GM08714 (cell line): ENCODE measurements at regions not wholly inside any gene's neighbourhood (a gene's known extent, or its start where the extent isn't known, plus 50 kb on each side); places are given as distances from the start of the nearest gene placed in this dataset.

Source experiments
- H3K4me3 ChIP-seq: fragments of 200-500 bp; sonication (Bioruptor generic); 2 replicates; pipeline ENCODE4 v1.5.1; 2014; ENCODE audit warnings: mild to moderate bottlenecking, low read length, inconsistent platforms
- ZNF274 ChIP-seq: IDR thresholded peaks from 2 replicates; pipeline ENCODE4 v1.6.1; 2012; ENCODE audit warnings: mild to moderate bottlenecking, low read depth, low read length

DNA sequence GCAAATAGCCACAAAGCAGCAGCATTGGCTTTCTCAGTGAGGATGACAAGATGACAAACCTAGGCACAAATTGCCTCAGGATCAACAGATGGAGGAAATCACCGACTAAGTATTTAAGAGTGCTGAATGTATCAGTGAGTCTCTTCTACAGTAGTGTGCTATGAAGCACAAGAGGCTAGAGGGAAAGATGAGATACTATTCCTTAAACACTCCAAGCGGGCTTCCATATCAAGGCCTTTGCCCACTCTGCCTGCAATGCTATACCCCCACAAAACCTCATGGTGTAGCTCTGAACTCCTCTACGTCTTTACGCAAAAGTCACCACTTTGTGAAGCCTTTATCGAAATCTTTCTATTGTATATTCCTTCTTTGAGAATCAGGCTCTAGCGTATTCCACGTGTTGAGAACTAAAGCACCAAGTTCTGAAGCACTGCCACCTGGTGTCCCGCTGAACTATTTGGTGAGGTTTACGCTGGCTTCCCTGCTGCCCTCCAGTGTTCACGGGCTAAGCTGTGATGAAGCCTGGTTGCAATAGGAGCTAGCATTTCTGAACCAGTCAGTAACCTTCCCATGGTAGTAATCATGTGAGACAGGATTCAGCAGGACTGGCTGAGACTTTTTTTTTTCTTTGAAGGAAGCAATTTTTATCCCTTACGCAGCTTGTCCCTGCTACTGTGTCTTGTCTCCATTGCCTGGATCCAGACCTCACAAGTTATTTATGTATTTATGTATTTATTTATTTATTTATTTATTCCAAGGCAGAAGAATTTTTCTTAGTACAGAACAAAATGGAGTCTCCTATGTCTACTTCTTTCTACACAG, 426.5 kb upstream of the OR4E1 start:
- no peak overlapping the region for H3K4me3 ChIP-seq
- TF ChIP-seq ZNF274: no peak

DNA sequence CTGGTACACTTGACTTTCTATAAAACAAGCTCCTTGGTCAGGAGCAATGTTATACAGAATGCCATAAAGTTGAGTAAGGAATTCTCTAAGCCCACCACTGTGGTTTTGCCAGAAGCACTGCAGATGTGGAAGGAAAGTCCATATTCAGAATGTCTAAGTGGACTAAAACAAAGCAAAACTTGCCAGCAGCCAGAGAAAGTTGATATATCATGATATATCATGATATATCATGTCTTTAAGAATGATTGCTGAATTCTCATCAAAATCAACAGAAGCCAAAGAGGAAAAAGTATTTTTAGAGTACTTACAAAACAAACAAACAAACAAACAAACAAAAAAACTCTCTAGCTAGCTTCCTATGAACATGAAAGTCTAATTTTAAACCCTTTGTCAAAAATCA, 424.8 kb upstream of the OR4E1 start:
- no peak overlapping the region for H3K4me3 ChIP-seq
- TF ChIP-seq ZNF274: no peak

DNA sequence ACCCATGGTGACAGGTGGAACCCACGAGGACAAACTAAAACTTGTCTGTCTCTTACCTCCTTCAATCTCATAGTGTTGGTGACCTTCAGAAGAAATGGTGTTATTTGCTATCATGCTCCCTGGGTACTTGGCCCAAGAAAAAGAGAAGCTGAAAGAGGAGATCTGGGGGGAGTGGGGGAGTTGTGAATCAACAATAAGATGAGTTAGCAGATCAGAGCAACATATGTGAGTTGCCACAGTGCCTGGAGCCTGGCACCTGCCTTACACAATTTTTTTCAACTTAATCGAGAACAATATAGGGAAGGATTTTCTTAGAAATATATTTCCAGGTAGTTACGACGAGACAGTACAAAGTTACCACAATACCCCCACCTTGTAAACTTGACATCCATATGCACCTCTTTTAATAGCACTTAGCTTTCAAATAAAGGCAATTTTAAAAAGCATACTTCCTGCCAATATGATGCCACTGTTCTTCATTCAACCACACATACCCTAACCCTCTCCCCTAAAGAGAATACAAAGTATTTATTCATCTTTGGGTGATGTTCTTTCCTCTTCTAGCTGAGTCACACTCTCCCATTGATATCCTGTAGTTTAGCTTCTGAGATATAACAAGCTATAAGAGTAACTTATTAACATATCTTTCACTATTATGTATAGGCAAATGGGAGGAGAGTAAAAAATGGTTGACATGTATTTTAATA, 424.1 kb upstream of the OR4E1 start:
- no peak for TF ChIP-seq ZNF274
- no peak overlapping the region for H3K4me3 ChIP-seq

DNA sequence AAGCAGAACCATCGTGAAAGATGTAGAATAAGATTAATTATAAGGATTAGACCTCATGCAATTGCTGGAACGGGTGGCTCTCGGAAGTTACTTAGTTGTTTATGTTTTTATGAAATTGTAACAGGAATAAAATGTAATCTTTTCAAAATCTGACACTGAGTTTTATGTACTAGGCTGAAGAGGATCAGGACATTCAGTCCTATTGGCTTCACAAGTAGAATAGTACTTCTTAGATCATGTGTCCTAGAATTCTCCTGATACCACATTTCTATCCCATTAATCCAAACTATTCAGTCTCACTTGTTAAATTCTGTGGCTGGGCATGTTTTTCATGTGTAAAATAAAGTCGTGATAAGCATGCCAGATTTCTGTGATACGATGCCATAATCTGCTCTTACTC, 423.5 kb upstream of the OR4E1 start:
- H3K4me3 ChIP-seq: no peak overlapping the region
- TF ChIP-seq ZNF274: no peak

DNA sequence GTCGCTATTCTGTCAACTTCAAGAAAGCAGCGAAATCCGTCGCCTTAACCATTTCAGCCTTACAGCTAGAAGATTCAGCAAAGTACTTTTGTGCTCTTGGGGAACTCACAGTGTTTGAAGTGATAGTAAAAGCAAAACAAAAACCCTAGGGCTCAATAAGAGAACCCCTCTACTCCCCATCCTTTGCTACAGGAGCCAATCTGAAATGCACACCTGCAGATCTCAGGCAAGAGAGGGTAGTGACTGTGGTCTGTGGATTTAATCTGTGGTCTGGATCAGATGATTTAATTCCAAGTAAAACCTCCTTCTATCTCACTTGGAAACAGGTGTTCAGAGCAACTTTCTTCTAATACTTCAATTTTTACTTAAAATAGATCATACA, 422.9 kb upstream of the OR4E1 start:
- H3K4me3 ChIP-seq: no peak overlapping the region; the same call in 1 of the 2 replicates
- TF ChIP-seq ZNF274: no peak

DNA sequence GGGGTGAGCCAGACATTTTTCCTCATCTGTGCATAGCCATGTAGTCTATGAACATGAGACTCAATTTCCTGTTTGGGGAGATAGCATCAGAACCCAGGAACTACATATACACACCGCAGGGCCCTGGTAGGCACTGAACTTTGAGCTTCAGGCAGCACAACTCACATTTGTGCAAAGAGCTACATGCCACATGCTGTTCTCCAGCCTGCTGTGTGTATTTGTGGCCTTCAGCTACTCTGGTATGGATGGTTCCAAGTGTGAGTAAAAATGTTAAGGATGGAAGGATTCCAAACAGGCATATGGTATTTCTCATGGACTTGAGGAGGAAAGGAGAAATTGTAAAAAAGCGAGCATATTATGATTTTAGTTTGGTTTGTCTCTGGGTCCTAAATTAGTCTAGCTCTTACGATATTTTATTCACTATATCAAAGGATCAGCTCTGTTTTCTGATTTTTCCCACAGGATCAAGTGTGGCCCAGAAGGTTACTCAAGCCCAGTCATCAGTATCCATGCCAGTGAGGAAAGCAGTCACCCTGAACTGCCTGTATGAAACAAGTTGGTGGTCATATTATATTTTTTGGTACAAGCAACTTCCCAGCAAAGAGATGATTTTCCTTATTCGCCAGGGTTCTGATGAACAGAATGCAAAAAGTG, 422.4 kb upstream of the OR4E1 start:
- TF ChIP-seq ZNF274: no peak
- H3K4me3 ChIP-seq: no peak overlapping the region; the same call in 1 of the 2 replicates

DNA sequence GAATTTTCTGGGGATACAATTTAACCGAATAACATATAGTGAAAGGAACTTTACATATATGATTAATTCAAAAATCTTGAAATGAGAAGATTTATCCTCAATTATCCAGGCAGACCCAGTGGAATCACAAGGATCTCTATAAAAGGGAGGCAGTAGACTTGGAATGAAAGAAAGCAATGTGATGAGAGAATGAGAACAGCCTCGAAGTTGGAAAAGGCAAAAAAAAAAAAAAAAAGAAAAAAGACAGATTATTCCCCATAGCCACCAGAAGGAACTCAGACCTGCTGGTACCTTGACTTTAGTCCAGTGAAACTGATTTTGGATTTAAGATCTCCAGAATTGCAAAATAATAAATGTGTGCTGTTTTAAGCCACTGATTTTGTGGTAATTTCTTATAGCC, 416.3 kb upstream of the OR4E1 start:
- H3K4me3 ChIP-seq: no peak overlapping the region
- no peak for TF ChIP-seq ZNF274

DNA sequence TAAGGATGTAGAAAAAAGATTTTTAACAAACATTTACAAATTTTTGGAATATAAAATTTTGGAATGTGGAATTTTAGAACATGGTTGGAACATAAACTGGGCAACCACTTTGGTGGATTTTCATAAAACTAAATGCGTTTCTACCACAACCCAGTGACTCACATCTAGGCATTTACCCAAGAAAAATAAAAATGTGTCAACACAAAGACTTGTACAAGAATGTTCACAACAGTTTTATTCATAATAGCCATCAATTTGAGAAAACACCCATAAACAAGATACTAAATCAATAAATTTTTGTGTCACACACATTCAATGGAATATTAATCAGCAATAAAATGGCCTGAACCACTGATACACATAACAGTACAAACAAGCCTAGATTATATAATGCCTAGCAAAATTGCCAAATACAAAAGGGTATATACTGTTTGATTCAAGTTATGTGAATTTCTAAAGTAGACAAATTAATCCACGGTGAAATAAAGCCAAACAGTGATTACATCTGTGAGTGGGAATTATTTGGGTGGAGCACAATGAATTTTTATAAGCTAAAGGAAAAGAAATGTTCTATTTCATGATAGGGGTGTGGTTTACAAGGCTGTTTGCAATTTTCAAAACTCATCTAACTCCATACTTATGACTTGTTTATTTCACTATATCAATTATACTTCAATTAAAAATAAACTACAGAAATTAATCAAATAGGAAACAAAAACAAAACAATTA, 415.2 kb upstream of the OR4E1 start:
- no peak for TF ChIP-seq ZNF274
- H3K4me3 ChIP-seq: no peak overlapping the region

DNA sequence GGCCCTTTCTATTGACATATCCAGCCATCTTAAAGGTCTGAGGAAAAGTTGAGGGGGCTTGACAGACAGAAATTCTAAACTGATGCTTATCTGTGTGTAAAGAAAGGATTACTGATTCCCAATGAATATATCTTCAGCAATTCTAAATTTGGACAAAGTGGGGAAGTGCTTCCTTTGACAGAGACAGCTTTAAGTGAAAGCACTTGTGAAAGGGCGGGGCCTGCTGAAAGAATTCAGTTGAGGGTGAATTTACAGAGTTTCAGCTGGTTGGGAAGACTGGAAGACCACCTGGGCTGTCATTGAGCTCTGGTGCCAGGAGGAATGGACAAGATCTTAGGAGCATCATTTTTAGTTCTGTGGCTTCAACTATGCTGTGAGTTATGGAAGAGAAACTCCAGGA, 412.5 kb upstream of the OR4E1 start:
- H3K4me3 ChIP-seq: no peak overlapping the region
- no peak for TF ChIP-seq ZNF274

DNA sequence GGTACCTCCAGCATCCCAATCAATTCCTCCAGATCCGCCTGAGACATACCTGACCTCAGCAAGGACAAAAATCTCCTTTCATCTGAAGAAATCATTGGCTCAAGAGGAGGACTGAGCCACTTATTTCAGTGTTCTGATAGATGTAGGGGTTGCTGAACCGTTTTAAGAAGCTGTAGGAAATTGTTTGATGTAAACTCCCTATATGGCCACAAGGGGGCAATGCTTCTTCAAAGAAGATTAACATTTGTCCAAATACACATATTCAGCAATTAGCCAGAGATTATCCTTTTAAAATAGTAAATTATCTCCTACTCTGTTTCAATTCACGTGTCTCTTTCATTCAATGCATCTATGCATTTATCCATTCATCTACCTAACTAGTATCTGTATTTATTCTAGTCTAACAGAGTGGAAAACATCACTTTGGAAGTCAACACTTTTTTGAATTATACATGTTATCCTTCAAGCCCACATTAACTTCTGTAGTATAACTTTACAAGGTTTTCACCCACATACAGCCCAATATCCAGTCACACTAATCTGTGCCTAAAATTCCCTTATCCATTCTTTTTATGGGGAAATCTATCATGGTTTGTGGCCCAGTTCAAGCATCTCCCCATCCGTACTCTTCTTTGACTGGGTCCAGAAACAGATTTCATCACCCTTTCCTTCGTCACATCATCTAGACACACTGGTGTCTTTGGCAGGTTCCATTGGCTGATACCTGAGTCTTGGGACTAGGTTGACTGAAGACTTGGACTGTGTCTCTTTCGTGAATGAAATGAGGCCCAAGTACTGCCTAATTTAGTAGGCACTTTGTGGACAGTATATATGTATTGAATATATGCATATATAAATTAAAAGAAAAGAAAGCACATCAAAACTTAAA, 411.0 kb upstream of the OR4E1 start:
- no peak overlapping the region for H3K4me3 ChIP-seq
- TF ChIP-seq ZNF274: no peak

DNA sequence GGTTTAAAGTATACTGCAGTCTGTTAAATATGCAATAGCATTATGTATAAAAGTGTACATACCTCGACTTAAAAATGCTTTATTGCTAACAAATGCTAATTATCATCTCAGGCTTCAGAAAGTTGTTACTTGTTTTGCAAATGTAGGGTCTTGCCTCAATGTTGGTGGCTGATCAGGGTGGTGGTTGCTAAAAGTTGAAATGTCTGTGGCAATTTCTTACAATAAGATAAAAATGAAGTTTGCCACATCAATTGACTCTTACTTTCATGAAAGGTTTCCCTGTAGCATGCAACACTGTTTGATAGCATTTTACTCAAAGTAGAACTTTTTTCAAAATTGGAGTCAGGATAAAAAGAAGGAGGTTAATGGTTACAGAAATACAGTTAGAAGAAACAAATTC, 407.7 kb upstream of the OR4E1 start:
- H3K4me3 ChIP-seq: no peak overlapping the region

DNA sequence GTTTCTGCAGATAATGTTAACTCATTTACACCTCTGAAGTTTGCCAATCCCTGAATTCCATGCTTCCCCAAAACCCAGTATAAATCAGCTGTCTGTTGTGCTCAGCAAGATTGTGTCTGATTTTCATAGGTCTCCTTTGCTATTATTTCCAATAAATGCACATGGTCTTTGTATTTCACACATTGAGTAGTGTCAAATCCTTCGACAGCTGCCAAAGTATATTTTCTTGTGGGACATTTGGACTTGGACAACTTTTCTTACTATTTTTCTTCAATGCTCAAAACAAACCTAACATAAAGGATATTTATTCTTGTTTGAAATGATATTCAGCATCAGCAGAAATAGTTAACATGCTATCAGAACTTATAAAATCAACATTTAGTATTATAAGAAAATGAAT, 406.1 kb upstream of the OR4E1 start:
- no peak overlapping the region for H3K4me3 ChIP-seq
- no peak for TF ChIP-seq ZNF274

More for the DNA sequence above, 407.7 kb upstream of the OR4E1 start:
- no peak for TF ChIP-seq ZNF274

DNA sequence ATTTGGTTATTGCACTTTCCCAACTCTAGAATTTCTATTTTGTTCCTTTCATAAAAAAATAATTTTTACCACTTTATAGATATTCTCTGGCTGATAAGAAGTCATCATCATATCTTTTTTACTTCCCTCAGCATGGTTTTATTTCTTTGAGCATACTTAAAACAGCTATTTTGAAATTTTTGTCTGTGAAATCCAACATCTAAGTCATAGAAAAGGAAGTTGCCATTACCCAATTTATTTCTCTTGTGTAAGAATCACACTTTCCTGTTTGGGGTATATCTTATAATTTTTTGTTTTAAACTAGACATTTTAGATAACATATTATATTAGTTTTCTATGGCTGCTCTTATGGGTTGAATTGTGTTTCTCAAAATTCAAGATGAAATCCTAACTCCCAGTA, 400.2 kb upstream of the OR4E1 start:
- H3K4me3 ChIP-seq: no peak overlapping the region
- no peak for TF ChIP-seq ZNF274
